HCT116 (cell line): ENCODE measurements at regions not wholly inside any gene's neighbourhood (a gene's known extent, or its start where the extent isn't known, plus 50 kb on each side); places are given as distances from the start of the nearest gene placed in this dataset.

Experiments used
- ATAC-seq: fragments of 200-7000 bp; cut with Tn5 transposase; 2 replicates; pipeline ENCODE4 v1.9.1; 2020; ENCODE audit warnings: mild to moderate bottlenecking, moderate library complexity
- BruUV-seq: library from RNA; stranded (reverse); fragments of 400-500 nt; replicated peaks from 2 replicates; lab custom pipeline; 2021; lab: Mats Ljungman, UMichigan
- CTCF ChIA-PET: fragments of 300-600 bp; sonication (Branson Sonifier 250); formaldehyde crosslinking; loops from one replicate; lab custom pipeline; 2021; ENCODE audit warnings: antibody characterized with exemption; lab: Charles Lee
- POLR2A ChIA-PET: fragments of 300-600, 350-600 bp; sonication (Branson Sonifier 250); formaldehyde crosslinking; loops from one replicate; lab custom pipeline; 2021; ENCODE audit warnings: antibody characterized with exemption; lab: Charles Lee
- RAD21 ChIA-PET, 2 experiments: fragments of 300-600 bp; sonication (Branson Sonifier 250); formaldehyde crosslinking; loops; one replicate each; lab custom pipeline; 2023; ENCODE audit warnings: low total read pairs in 2 of 2; ENCODE audit not compliant: uncharacterized antibody in 2 of 2, unreplicated experiment in 2 of 2, low non-redundant PET in 1 of 2; lab: Charles Lee
- DNase-seq: peaks from one replicate; pipeline ENCODE4 v3.0.0-alpha.2; 2010; ENCODE audit warnings: low read depth, low spot score
- H2AFZ ChIP-seq: fragments of 200-600 bp; shearing (Covaris generic), sonication (generic); 2 replicates; pipeline ENCODE4 v1.6.1; 2017; ENCODE audit warnings: low read depth, mixed run types, mixed read lengths, antibody characterized with exemption, low read length; ENCODE audit not compliant: poor library complexity, severe bottlenecking
- H3K27ac ChIP-seq: 2 replicates; pipeline ENCODE4 v1.5.1; 2012; ENCODE audit warnings: low read depth, low read length
- H3K27me3 ChIP-seq: fragments of 200-600 bp; sonication (generic); 2 replicates; pipeline ENCODE4 v1.6.1; 2016; ENCODE audit warnings: mixed run types, low read length, mixed read lengths; ENCODE audit not compliant: insufficient read depth
- H3K36me3 ChIP-seq, 2 experiments: fragments of 200-500 bp in 1 of 2; fragments of 200-600 bp in 1 of 2; sonication (Bioruptor generic) in 1 of 2; sonication (generic) in 1 of 2; 2 replicates each; pipeline versions ENCODE4 v1.5.1 to v1.6.1; 2014 to 2016; ENCODE audit warnings: low read length in 2 of 2, inconsistent platforms in 1 of 2, mixed read lengths in 1 of 2, mixed run types in 1 of 2; ENCODE audit not compliant: insufficient read depth in 2 of 2, control insufficient read depth in 1 of 2
- H3K4me1 ChIP-seq, 2 experiments: fragments of 200-600 bp in 1 of 2; sonication (generic) in 1 of 2; 2 replicates each; pipeline versions ENCODE4 v1.5.1 to v1.6.1; 2012 to 2017; ENCODE audit warnings: low read length in 2 of 2, inconsistent platforms in 1 of 2, mild to moderate bottlenecking in 1 of 2, mixed read lengths in 1 of 2, mixed run types in 1 of 2, moderate library complexity in 1 of 2; ENCODE audit not compliant: insufficient read depth in 2 of 2, control insufficient read depth in 1 of 2
- H3K4me2 ChIP-seq: fragments of 200-600 bp; sonication (generic); 2 replicates; pipeline ENCODE4 v1.6.1; 2017; ENCODE audit warnings: mixed run types, low read length, mixed read lengths
- H3K4me3 ChIP-seq, 2 experiments: fragments of 200-600 bp in 1 of 2; sonication (generic) in 1 of 2; replicated peaks in 1 of 2; 2 replicates each; pipeline ENCODE4 v1.5.1; 2011 to 2016; ENCODE audit warnings: low read length in 2 of 2, control low read depth in 1 of 2, low read depth in 1 of 2, mild to moderate bottlenecking in 1 of 2, mixed read lengths in 1 of 2, mixed run types in 1 of 2
- H3K79me2 ChIP-seq: fragments of 200-600 bp; sonication (generic); 2 replicates; pipeline ENCODE4 v1.6.1; 2017; ENCODE audit warnings: mild to moderate bottlenecking, mixed run types, low read length, moderate library complexity, mixed read lengths; ENCODE audit not compliant: insufficient read depth
- H3K9ac ChIP-seq: fragments of 200-600 bp; sonication (generic); 2 replicates; pipeline ENCODE4 v1.6.1; 2016; ENCODE audit warnings: low read length, mixed read lengths
- H3K9me2 ChIP-seq: fragments of 200-600 bp; sonication (generic), shearing (Covaris generic); 2 replicates; pipeline ENCODE4 v1.6.1; 2017; ENCODE audit warnings: mixed run types, mild to moderate bottlenecking, moderate library complexity; ENCODE audit not compliant: insufficient read depth
- H3K9me3 ChIP-seq, 2 experiments: fragments of 200-500 bp in 1 of 2; fragments of 200-600 bp in 1 of 2; sonication (Bioruptor generic) in 1 of 2; sonication (generic) in 1 of 2; 2 replicates each; pipeline ENCODE4 v1.6.1; 2014 to 2017; ENCODE audit warnings: low read length in 2 of 2, mixed read lengths in 2 of 2, inconsistent platforms in 1 of 2, low read depth in 1 of 2, mild to moderate bottlenecking in 1 of 2, mixed run types in 1 of 2, moderate library complexity in 1 of 2; ENCODE audit not compliant: control insufficient read depth in 1 of 2, insufficient read depth in 1 of 2
- H4K20me1 ChIP-seq: fragments of 200-600 bp; sonication (generic), shearing (Covaris generic); 2 replicates; pipeline ENCODE4 v1.6.1; 2017; ENCODE audit warnings: mixed run types, mild to moderate bottlenecking, moderate library complexity; ENCODE audit not compliant: insufficient read depth
- CEBPB ChIP-seq: IDR thresholded peaks from 2 replicates; pipeline ENCODE4 v1.6.1; 2012; ENCODE audit warnings: low read depth
- ELF1 ChIP-seq: IDR thresholded peaks from 2 replicates; pipeline ENCODE4 v1.6.1; 2012; ENCODE audit warnings: low read depth, borderline replicate concordance
- EZH2 ChIP-seq: fragments of 200-600 bp; sonication (generic); IDR thresholded peaks from 2 replicates; pipeline ENCODE4 v1.6.1; 2017; ENCODE audit warnings: antibody characterized with exemption, mixed run types
- EZH2phosphoT487 ChIP-seq: fragments of 200-600 bp; IDR thresholded peaks from 2 replicates; pipeline ENCODE4 v1.6.1; 2018; ENCODE audit warnings: antibody characterized with exemption, borderline replicate concordance
- JUND ChIP-seq: IDR thresholded peaks from 2 replicates; pipeline ENCODE4 v1.6.1; 2012
- POLR2A ChIP-seq: IDR thresholded peaks from 2 replicates; pipeline ENCODE4 v1.7.0; 2011; ENCODE audit warnings: borderline replicate concordance; ENCODE audit not compliant: insufficient read depth, insufficient read length; ENCODE audit errors: extremely low read depth
- POLR2AphosphoS5 ChIP-seq: IDR thresholded peaks from 2 replicates; pipeline ENCODE4 v1.6.1; 2011; ENCODE audit warnings: mild to moderate bottlenecking, low read depth, low read length, moderate library complexity
- SIN3A ChIP-seq: IDR thresholded peaks from 2 replicates; pipeline ENCODE4 v1.6.1; 2012; ENCODE audit warnings: low read depth
- SRF ChIP-seq: IDR thresholded peaks from 2 replicates; pipeline ENCODE4 v1.6.1; 2012; ENCODE audit warnings: low read depth
- TCF7L2 ChIP-seq: IDR thresholded peaks from 2 replicates; pipeline ENCODE4 v1.7.0; 2011; ENCODE audit warnings: borderline replicate concordance, inconsistent platforms; ENCODE audit not compliant: insufficient read depth, insufficient read length; ENCODE audit errors: extremely low read depth
- ZFX ChIP-seq: fragments of 450-650 bp; IDR thresholded peaks from 2 replicates; pipeline ENCODE4 v1.6.1; 2017
- ZNF274 ChIP-seq: fragments of 200-500 bp; sonication (Bioruptor generic); IDR thresholded peaks from 2 replicates; pipeline ENCODE4 v1.6.1; 2014; ENCODE audit warnings: mild to moderate bottlenecking, low read depth, low read length, inconsistent platforms
- intact Hi-C: fragments of 100-400 bp; cut with micrococcal nuclease; formaldehyde crosslinking; loops from 2 replicates; pipeline ENCODE4 v1.10.0; 2022
- TF ChIP-seq, protein P1 (sequence below), 3 experiments: fragments of 200-600 bp in 1 of 3; sonication (generic) in 1 of 3; IDR thresholded peaks in 2 of 3; conservative IDR thresholded peaks in 1 of 3; 2 replicates each; pipeline ENCODE4 v1.5.1; 2012 to 2017; ENCODE audit warnings: low read depth in 2 of 3, low read length in 2 of 3, antibody characterized with exemption in 1 of 3, borderline replicate concordance in 1 of 3, control low read depth in 1 of 3, mild to moderate bottlenecking in 1 of 3, mixed read lengths in 1 of 3, mixed run types in 1 of 3, moderate library complexity in 1 of 3; ENCODE audit not compliant: insufficient read depth in 1 of 3

DNA sequence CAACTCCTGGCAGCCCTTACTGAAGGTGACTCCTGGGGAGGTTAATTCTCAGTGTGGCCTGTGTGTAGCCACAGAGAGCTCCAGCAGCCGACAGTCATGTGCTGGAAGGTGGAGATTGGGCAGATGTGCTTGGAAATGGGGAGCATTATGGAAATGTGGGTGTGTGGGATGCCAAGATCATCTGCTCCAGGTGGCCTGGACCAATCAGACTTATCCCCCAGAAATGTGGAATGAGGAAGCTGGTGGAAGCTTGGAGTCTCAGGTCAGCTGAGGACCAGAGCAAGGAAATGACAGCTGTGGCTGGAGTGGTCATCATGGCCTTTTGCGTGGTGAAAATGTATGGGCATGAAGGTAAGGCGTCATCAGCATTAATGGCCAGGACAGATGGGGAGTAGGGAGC is 234.0 kb downstream of the MIAT start:
- H3K27me3 ChIP-seq, result peaks cover 44% of the 10 kb centered on the region
- TF ChIP-seq, protein P1, sequence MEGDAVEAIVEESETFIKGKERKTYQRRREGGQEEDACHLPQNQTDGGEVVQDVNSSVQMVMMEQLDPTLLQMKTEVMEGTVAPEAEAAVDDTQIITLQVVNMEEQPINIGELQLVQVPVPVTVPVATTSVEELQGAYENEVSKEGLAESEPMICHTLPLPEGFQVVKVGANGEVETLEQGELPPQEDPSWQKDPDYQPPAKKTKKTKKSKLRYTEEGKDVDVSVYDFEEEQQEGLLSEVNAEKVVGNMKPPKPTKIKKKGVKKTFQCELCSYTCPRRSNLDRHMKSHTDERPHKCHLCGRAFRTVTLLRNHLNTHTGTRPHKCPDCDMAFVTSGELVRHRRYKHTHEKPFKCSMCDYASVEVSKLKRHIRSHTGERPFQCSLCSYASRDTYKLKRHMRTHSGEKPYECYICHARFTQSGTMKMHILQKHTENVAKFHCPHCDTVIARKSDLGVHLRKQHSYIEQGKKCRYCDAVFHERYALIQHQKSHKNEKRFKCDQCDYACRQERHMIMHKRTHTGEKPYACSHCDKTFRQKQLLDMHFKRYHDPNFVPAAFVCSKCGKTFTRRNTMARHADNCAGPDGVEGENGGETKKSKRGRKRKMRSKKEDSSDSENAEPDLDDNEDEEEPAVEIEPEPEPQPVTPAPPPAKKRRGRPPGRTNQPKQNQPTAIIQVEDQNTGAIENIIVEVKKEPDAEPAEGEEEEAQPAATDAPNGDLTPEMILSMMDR (IDR thresholded peaks at IDR 0.05 in 2 of 3, conservative IDR thresholded peaks at IDR 0.05 in 1 of 3; ENCODE audit: borderline replicate concordance in 1 of 3, insufficient read depth in 1 of 3, low read depth in 2 of 3, low read length in 2 of 3), result no peak
- TF ChIP-seq SRF, result no peak
- TF ChIP-seq TCF7L2, result no peak
- no peak for TF ChIP-seq EZH2
- TF ChIP-seq SIN3A, result no peak
- TF ChIP-seq POLR2A, result no peak
- H3K4me2 ChIP-seq, result no peak overlapping the region
- H3K36me3 ChIP-seq, result no peaks in the 10 kb centered on the region
- intact Hi-C loops, result no loop called here
- no peaks in the 10 kb centered on the region for H3K79me2 ChIP-seq
- H3K9me3 ChIP-seq, result no peaks in the 10 kb centered on the region
- H3K27ac ChIP-seq, result no peak overlapping the region
- ChIA-PET RAD21 (no interaction called here), POLR2A (no interaction called here), CTCF (no interaction called here)
- no peak for ATAC-seq
- H3K9ac ChIP-seq, result no peak overlapping the region
- DNase-seq, result no peak
- H4K20me1 ChIP-seq, result no peaks in the 10 kb centered on the region
- H2AFZ ChIP-seq, result no peak overlapping the region
- H3K4me3 ChIP-seq, result no peak overlapping the region
- H3K9me2 ChIP-seq, result no peaks in the 10 kb centered on the region
- no TSS peak for BruUV-seq
- H3K4me1 ChIP-seq, result peaks cover 2 to 12% of the 10 kb centered on the region in 2 experiments

GRCh38 chr22:26892166-26893041 is 235.0 kb downstream of the MIAT start:
- no peak overlapping the region for H3K4me3 ChIP-seq
- ChIA-PET CTCF (no interaction called here), POLR2A (no interaction called here), RAD21 (no interaction called here)
- DNase-seq (no peak), ATAC-seq (no peak)
- BruUV-seq, result no TSS peak
- intact Hi-C loops, result no loop called here
- peaks cover 50% of the 10 kb centered on the region for H3K27me3 ChIP-seq
- H3K9ac ChIP-seq, result no peak overlapping the region
- no peak overlapping the region for H3K4me2 ChIP-seq
- no peaks in the 10 kb centered on the region for H4K20me1 ChIP-seq
- H3K79me2 ChIP-seq, result no peaks in the 10 kb centered on the region
- peaks cover 2 to 11% of the 10 kb centered on the region in 2 experiments for H3K4me1 ChIP-seq
- H3K9me2 ChIP-seq, result no peaks in the 10 kb centered on the region
- H2AFZ ChIP-seq, result no peak overlapping the region
- H3K36me3 ChIP-seq, result no peaks in the 10 kb centered on the region
- no peaks in the 10 kb centered on the region for H3K9me3 ChIP-seq
- H3K27ac ChIP-seq, result no peak overlapping the region
- TF ChIP-seq POLR2AphosphoS5 (no peak), TCF7L2 (no peak), ELF1 (no peak), CEBPB (no peak), JUND (no peak), ZFX (no peak), EZH2phosphoT487 (no peak), ZNF274 (no peak)
- TF ChIP-seq, protein P1 (IDR thresholded peaks at IDR 0.05 in 2 of 3, conservative IDR thresholded peaks at IDR 0.05 in 1 of 3; ENCODE audit: borderline replicate concordance in 1 of 3, insufficient read depth in 1 of 3, low read depth in 2 of 3, low read length in 2 of 3), result no peak
